ENCODE measurements at regions not wholly inside any gene's neighbourhood (a gene's known extent, or its start where the extent isn't known, plus 50 kb on each side); places are given as distances from the start of the nearest gene placed in this dataset.

DNA sequence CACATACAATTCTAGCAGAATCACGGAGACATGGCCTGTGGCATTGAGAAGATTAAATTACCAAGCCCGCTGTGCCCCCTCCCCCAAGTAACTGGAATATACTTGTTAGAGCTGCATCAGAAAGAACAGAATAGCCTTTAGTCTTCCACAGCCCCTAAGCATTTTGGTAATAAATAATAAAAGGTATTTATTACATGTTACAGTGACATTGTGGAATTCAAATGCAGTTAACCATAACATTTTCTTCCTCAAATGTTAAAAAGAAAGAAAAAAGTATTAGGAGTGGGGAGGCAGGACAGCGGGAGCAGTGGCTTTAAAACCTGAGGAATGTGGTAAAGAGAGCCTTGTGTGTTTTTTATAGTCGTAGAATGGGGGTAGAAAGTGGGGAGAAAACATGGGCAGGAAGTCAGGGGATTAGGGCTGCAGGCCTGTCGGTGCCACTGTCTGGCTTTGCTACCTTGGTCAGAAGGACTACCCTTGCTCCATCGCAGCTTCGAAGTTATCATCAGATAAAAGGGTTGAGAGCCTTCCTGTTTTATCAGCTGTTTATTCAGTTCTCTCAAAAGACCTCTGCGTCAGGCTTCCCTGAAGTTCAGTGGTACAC is 255.9 kb downstream of the MSRB3 start:
- TF ChIP-seq ZFX (IDR thresholded peaks at IDR 0.05; ENCODE audit: borderline replicate concordance) = no peak
- TF ChIP-seq, protein P1, sequence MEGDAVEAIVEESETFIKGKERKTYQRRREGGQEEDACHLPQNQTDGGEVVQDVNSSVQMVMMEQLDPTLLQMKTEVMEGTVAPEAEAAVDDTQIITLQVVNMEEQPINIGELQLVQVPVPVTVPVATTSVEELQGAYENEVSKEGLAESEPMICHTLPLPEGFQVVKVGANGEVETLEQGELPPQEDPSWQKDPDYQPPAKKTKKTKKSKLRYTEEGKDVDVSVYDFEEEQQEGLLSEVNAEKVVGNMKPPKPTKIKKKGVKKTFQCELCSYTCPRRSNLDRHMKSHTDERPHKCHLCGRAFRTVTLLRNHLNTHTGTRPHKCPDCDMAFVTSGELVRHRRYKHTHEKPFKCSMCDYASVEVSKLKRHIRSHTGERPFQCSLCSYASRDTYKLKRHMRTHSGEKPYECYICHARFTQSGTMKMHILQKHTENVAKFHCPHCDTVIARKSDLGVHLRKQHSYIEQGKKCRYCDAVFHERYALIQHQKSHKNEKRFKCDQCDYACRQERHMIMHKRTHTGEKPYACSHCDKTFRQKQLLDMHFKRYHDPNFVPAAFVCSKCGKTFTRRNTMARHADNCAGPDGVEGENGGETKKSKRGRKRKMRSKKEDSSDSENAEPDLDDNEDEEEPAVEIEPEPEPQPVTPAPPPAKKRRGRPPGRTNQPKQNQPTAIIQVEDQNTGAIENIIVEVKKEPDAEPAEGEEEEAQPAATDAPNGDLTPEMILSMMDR (IDR thresholded peaks at IDR 0.05) = no peak
- H3K27ac ChIP-seq = no peak overlapping the region

DNA sequence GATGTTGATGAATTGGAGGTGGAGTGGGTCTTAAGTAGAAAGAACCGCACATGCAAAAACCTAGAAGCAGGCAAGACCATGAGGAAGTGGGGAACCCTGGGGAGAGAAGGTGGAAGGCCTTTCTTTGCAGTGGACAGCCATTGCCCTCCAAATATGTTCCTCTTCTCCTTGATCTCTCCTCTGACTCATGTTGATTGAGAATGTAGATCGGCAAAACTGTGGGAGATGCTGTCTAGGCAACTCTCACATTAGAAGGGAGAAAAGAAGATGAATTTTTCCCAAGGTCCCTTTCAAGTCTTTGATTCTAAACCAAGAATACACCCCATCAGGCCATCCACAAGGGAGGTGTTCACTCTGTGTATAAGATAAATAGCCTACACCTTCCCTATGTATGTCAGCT is 257.5 kb downstream of the MSRB3 start:
- TF ChIP-seq ZFX (IDR thresholded peaks at IDR 0.05; ENCODE audit: borderline replicate concordance) = no peak
- TF ChIP-seq, protein P1 (IDR thresholded peaks at IDR 0.05) = no peak
- no peak overlapping the region for H3K27ac ChIP-seq

DNA sequence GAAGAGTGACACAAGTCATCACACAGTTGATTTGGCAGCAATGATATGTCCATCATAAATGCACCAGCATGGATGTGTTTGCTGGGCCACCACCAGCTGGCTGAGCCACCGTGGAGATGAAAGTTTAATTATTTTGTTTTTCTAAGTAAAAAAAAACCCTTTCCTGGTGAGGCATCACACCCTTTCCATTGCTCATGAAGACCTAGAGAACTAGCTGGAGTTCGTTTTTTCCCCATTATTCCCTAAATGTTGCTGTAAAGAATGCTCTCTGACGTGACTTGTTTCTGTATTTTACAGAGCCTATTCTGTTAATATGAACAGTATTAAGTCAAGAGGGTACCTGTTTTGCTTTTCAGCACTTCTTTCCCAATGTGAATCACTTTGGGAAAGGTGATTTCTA is 257.9 kb downstream of the MSRB3 start:
- TF ChIP-seq ZFX (IDR thresholded peaks at IDR 0.05; ENCODE audit: borderline replicate concordance) = no peak
- TF ChIP-seq, protein P1 (IDR thresholded peaks at IDR 0.05) = no peak
- H3K27ac ChIP-seq = no peak overlapping the region

DNA sequence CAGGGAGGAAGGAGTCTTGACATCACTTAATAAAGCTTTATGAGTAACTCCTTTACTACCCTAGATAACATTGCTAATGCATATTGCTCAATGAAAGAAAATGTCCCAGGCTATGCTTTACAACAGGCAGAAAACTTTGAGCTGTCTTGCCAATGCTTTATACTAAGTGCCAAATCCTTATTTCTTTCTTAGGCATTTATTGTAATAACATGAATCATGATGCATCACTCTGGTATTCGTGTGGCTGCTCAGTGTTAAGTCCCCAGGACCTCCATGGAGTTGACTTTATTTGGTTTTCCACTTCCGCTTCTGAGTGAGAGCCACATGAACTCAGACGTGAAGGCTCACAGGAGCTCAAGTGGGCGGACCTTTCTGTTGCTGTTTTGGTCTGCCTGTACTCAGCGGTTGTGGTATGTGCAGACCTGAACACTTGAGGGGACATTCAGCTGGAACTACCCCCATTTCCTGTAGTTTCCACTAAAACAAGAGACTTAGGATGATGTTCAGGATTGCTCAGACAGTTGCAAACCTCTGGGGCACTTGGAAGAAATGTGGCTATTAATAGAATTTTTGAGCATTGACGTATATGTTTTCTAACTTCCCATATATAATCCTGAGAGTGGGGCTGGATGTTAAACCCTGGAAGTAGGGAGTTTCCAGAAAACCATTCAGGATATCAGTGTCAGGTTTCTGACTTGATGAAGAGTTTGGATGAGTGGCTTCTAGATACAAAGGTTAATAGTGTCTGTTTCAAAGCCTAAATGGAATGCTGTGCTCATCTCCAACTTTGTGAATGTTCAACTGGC is 258.6 kb downstream of the MSRB3 start:
- no peak overlapping the region for H3K27ac ChIP-seq
- TF ChIP-seq, protein P1 (IDR thresholded peaks at IDR 0.05) = no peak
- TF ChIP-seq ZFX (IDR thresholded peaks at IDR 0.05; ENCODE audit: borderline replicate concordance) = no peak

DNA sequence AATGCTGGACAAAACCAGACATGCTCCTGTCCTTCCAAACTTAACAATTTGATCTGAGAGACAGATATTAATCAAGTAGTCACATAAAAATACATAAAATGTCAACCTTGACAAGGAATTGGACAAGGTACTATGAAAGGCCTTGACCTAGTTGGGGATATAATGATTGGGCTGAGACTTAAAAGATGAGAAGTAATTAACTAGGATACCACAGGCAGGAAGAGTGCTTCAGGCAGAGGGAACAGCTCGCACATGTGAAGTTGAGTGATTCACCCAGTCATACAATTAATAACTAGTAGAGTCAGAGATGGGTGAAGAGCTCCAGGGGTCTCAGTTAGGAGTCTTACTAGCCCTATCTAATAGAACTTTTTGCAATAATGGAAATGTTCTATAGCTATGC is 259.5 kb downstream of the MSRB3 start:
- TF ChIP-seq, protein P1 (IDR thresholded peaks at IDR 0.05) = no peak
- TF ChIP-seq ZFX (IDR thresholded peaks at IDR 0.05; ENCODE audit: borderline replicate concordance) = no peak
- no peak overlapping the region for H3K27ac ChIP-seq

DNA sequence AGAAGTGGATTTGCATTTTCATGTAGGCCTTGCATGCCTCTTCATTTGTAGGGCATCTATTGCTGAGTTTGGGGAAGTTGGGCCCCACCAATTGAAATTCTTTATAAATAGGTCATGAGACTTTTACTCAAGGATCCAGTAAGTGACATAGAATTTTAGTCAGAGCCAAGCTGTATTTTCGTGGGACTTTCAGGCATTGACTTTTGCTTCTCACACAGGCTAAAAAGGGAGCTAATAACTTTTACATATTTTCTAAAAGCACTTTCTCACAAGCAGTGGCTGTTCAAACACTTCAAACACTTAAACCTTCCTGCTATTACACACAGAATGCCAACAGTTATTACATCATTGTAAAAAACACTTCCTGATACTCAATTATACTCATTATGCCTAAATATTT is 260.5 kb downstream of the MSRB3 start:
- TF ChIP-seq, protein P1 (IDR thresholded peaks at IDR 0.05) = no peak
- no peak for TF ChIP-seq ZFX (IDR thresholded peaks at IDR 0.05; ENCODE audit: borderline replicate concordance)
- no peak overlapping the region for H3K27ac ChIP-seq

DNA sequence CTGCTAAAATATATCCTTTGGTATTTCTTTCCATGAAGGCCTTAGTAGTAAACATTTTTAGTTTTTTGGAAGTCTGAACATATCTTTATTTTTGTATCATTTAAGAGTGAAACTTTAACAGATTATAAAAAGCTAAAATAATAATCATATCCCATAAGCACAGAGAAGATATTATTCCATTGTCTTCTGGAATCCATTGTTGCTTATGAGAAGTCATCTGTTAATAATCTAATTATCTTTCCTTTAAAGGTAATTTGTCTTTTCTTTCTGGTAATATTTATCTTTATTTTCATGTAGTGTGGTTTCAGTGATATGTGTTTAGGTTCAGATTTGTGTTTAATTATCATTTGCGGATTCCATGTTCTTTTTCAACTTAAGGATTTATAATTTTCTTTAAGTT is 261.7 kb downstream of the MSRB3 start:
- TF ChIP-seq ZFX (IDR thresholded peaks at IDR 0.05; ENCODE audit: borderline replicate concordance) = no peak
- TF ChIP-seq, protein P1 (IDR thresholded peaks at IDR 0.05) = no peak
- no peak overlapping the region for H3K27ac ChIP-seq

All from 22Rv1 (cell line).